HG02798 (cell line): ENCODE measurements at regions not wholly inside any gene's neighbourhood (a gene's known extent, or its start where the extent isn't known, plus 50 kb on each side); places are given as distances from the start of the nearest gene placed in this dataset.

Experiments
- ATAC-seq: cut with Tn5 transposase; IDR thresholded peaks from one replicate; pipeline ENCODE4 v1.9.1; 2021; ENCODE audit warnings: mild to moderate bottlenecking; ENCODE audit not compliant: unreplicated experiment, poor library complexity

GRCh38 chr1:208570362-208570761 is 326.2 kb upstream of the PLXNA2 start:
- ATAC-seq: no peak

- no peak for ATAC-seq
Observed at GRCh38 chr1:208576425-208576824, 332.2 kb upstream of the PLXNA2 start.

- ATAC-seq: no peak
Observed at GRCh38 chr1:208577381-208577905, 333.3 kb upstream of the PLXNA2 start.

GRCh38 chr1:208581209-208581608 is 337.0 kb upstream of the PLXNA2 start:
- ATAC-seq: no peak

- ATAC-seq: no peak
Observed at GRCh38 chr1:208581667-208582066, 337.5 kb upstream of the PLXNA2 start.

GRCh38 chr1:208584167-208584755 is 340.1 kb upstream of the PLXNA2 start:
- ATAC-seq: no peak

- ATAC-seq: peak; percentile 91
Observed at GRCh38 chr1:208587110-208587509, 342.9 kb upstream of the PLXNA2 start.

GRCh38 chr1:208593306-208594006 is 349.3 kb upstream of the PLXNA2 start:
- no peak for ATAC-seq

- ATAC-seq: no peak
Observed at GRCh38 chr1:208595236-208595635, 351.1 kb upstream of the PLXNA2 start.

- no peak for ATAC-seq
Observed at GRCh38 chr1:208595745-208596144, 351.6 kb upstream of the PLXNA2 start.

GRCh38 chr1:208597571-208597970 is 353.4 kb upstream of the PLXNA2 start:
- no peak for ATAC-seq

GRCh38 chr1:208598021-208598420 is 353.8 kb upstream of the PLXNA2 start:
- no peak for ATAC-seq

- no peak for ATAC-seq
Observed at GRCh38 chr1:208599063-208599462, 354.9 kb upstream of the PLXNA2 start.

- ATAC-seq: no peak
Observed at GRCh38 chr1:208600456-208601190, 356.4 kb upstream of the PLXNA2 start.

- no peak for ATAC-seq
Observed at GRCh38 chr1:208601561-208601960, 357.4 kb upstream of the PLXNA2 start.

GRCh38 chr1:208603721-208604120 is 359.5 kb upstream of the PLXNA2 start:
- ATAC-seq: no peak

- peak; percentile 92 for ATAC-seq
Observed at GRCh38 chr1:208604295-208604694, 360.1 kb upstream of the PLXNA2 start.

GRCh38 chr1:208606959-208607358 is 362.8 kb upstream of the PLXNA2 start:
- no peak for ATAC-seq

GRCh38 chr1:208607616-208608015 is 363.4 kb upstream of the PLXNA2 start:
- ATAC-seq: no peak

GRCh38 chr1:208614610-208615009 is 370.4 kb upstream of the PLXNA2 start:
- no peak for ATAC-seq

GRCh38 chr1:208615371-208615770 is 371.2 kb upstream of the PLXNA2 start:
- no peak for ATAC-seq
